Mesendoderm (in vitro differentiated cells): ENCODE measurements at regions not wholly inside any gene's neighbourhood (a gene's known extent, or its start where the extent isn't known, plus 50 kb on each side); places are given as distances from the start of the nearest gene placed in this dataset.
"Not testable (repeated sequence)": the region's sequence is repeated elsewhere in the genome, so short reads cannot be mapped to it uniquely, and the experiment has no call there.

Source experiments
- DNase-seq: peaks from one replicate; pipeline ENCODE4 v3.0.0; 2013
- H2AK5ac ChIP-seq: 2 replicates; pipeline ENCODE4 v1.6.1; 2013; ENCODE audit warnings: low read length, inconsistent platforms
- H2BK120ac ChIP-seq: 2 replicates; pipeline ENCODE4 v1.6.1; 2013; ENCODE audit warnings: low read depth, mild to moderate bottlenecking, low read length, moderate library complexity, mixed read lengths
- H2BK15ac ChIP-seq: replicated peaks from 2 replicates; pipeline ENCODE4 v1.6.1; 2013; ENCODE audit warnings: low read depth, mild to moderate bottlenecking, moderate library complexity
- H2BK5ac ChIP-seq: 2 replicates; pipeline ENCODE4 v1.6.1; 2013; ENCODE audit warnings: low read length, inconsistent platforms
- H3K18ac ChIP-seq: 2 replicates; pipeline ENCODE4 v1.6.1; 2013; ENCODE audit warnings: mild to moderate bottlenecking, low read length, mixed read lengths
- H3K23ac ChIP-seq: one replicate; pipeline ENCODE4 v1.6.1; 2013; ENCODE audit warnings: low read length
- H3K27ac ChIP-seq: 2 replicates; pipeline ENCODE4 v1.5.1; 2013; ENCODE audit warnings: low read depth, mild to moderate bottlenecking, inconsistent platforms, low read length, moderate library complexity
- H3K27me3 ChIP-seq: 2 replicates; pipeline ENCODE4 v1.6.1; 2013; ENCODE audit warnings: low read length, control low read depth, mild to moderate bottlenecking, inconsistent platforms; ENCODE audit not compliant: insufficient read depth, poor library complexity
- H3K36me3 ChIP-seq: 2 replicates; pipeline ENCODE4 v1.6.1; 2013; ENCODE audit warnings: low read length, inconsistent platforms; ENCODE audit not compliant: control insufficient read depth, insufficient read depth
- H3K4ac ChIP-seq: one replicate; pipeline ENCODE4 v1.6.1; 2013; ENCODE audit warnings: low read depth, mild to moderate bottlenecking, low read length, moderate library complexity
- H3K4me1 ChIP-seq: 2 replicates; pipeline ENCODE4 v1.6.1; 2013; ENCODE audit warnings: low read depth, low read length, inconsistent platforms; ENCODE audit not compliant: control insufficient read depth
- H3K4me2 ChIP-seq: 2 replicates; pipeline ENCODE4 v1.6.1; 2013; ENCODE audit warnings: low read length
- H3K4me3 ChIP-seq: 2 replicates; pipeline ENCODE4 v1.5.1; 2013; ENCODE audit warnings: mild to moderate bottlenecking, low read length
- H3K56ac ChIP-seq: one replicate; pipeline ENCODE4 v1.6.1; 2013; ENCODE audit warnings: low read length
- H3K79me1 ChIP-seq: 2 replicates; pipeline ENCODE4 v1.6.1; 2013; ENCODE audit warnings: low read length, inconsistent platforms
- H3K79me2 ChIP-seq: 2 replicates; pipeline ENCODE4 v1.6.1; 2013; ENCODE audit warnings: mild to moderate bottlenecking, low read length; ENCODE audit not compliant: control insufficient read depth, insufficient read depth
- H3K9ac ChIP-seq: 2 replicates; pipeline ENCODE4 v1.6.1; 2013; ENCODE audit warnings: low read length, inconsistent platforms
- H4K5ac ChIP-seq: one replicate; pipeline ENCODE4 v1.6.1; 2013; ENCODE audit warnings: low read length
- H4K8ac ChIP-seq: one replicate; pipeline ENCODE4 v1.6.1; 2013; ENCODE audit warnings: low read depth, mild to moderate bottlenecking, control low read depth, low read length, moderate library complexity
- WGBS: extraction: QIAGEN DNeasy Blood & Tissue Kit; methylation state at CpG from one replicate; pipeline ENCODE4 v1.1.7; 2013; ENCODE audit warnings: low lambda C conversion rate, missing lambda C conversion rate; ENCODE audit not compliant: insufficient coverage; ENCODE audit errors: extremely low coverage; 5-methylcytosine and 5-hydroxymethylcytosine counted together

GRCh38 chr9:1927546-1927945 is 87.6 kb upstream of the SMARCA2 start:
- no peak overlapping the region for H2BK120ac ChIP-seq
- H3K56ac ChIP-seq = no peak overlapping the region
- H3K27ac ChIP-seq = no peak overlapping the region
- H4K5ac ChIP-seq = no peak overlapping the region
- H3K4ac ChIP-seq = no peak overlapping the region
- no peak overlapping the region for H3K9ac ChIP-seq
- H3K4me3 ChIP-seq = no peak overlapping the region
- H3K23ac ChIP-seq = no peak overlapping the region
- WGBS = no CpG with 5 or more reads among the region's 6 CpGs
- no peak overlapping the region for H2AK5ac ChIP-seq
- H3K36me3 ChIP-seq = no peaks in the 10 kb centered on the region
- no peaks in the 10 kb centered on the region for H3K27me3 ChIP-seq
- H2BK5ac ChIP-seq = no peak overlapping the region
- no peaks in the 10 kb centered on the region for H3K79me1 ChIP-seq
- no peaks in the 10 kb centered on the region for H3K4me1 ChIP-seq
- no peak overlapping the region for H3K4me2 ChIP-seq
- no peaks in the 10 kb centered on the region for H3K79me2 ChIP-seq
- no peak overlapping the region for H3K18ac ChIP-seq
- no peak for DNase-seq
- H2BK15ac ChIP-seq = no peak overlapping the region
- H4K8ac ChIP-seq = no peak overlapping the region

GRCh38 chr9:1929134-1929533 is 86.0 kb upstream of the SMARCA2 start:
- no peak overlapping the region for H3K56ac ChIP-seq
- H3K9ac ChIP-seq = no peak overlapping the region
- no peak overlapping the region for H2AK5ac ChIP-seq
- H3K36me3 ChIP-seq = no peaks in the 10 kb centered on the region
- H3K27me3 ChIP-seq = no peaks in the 10 kb centered on the region
- H2BK15ac ChIP-seq = no peak overlapping the region
- H3K4me1 ChIP-seq = no peaks in the 10 kb centered on the region
- no peak overlapping the region for H2BK5ac ChIP-seq
- H3K27ac ChIP-seq = no peak overlapping the region
- H3K79me1 ChIP-seq = no peaks in the 10 kb centered on the region
- no peaks in the 10 kb centered on the region for H3K79me2 ChIP-seq
- no peak overlapping the region for H3K4ac ChIP-seq
- no peak overlapping the region for H4K5ac ChIP-seq
- WGBS = no CpG with 5 or more reads among the region's 2 CpGs
- no peak overlapping the region for H2BK120ac ChIP-seq
- no peak overlapping the region for H4K8ac ChIP-seq
- no peak overlapping the region for H3K4me2 ChIP-seq
- H3K4me3 ChIP-seq = no peak overlapping the region
- H3K23ac ChIP-seq = no peak overlapping the region
- no peak for DNase-seq
- no peak overlapping the region for H3K18ac ChIP-seq

- H3K4me2 ChIP-seq = no peak overlapping the region
- no peaks in the 10 kb centered on the region for H3K79me2 ChIP-seq
- no CpG with 5 or more reads among the region's 5 CpGs for WGBS
- no peak overlapping the region for H2BK15ac ChIP-seq
- no peaks in the 10 kb centered on the region for H3K27me3 ChIP-seq
- H3K79me1 ChIP-seq = no peaks in the 10 kb centered on the region
- H3K23ac ChIP-seq = no peak overlapping the region
- H4K8ac ChIP-seq = no peak overlapping the region
- no peak overlapping the region for H3K4me3 ChIP-seq
- no peak overlapping the region for H3K18ac ChIP-seq
- no peak overlapping the region for H3K9ac ChIP-seq
- H3K56ac ChIP-seq = no peak overlapping the region
- no peak overlapping the region for H2BK120ac ChIP-seq
- no peaks in the 10 kb centered on the region for H3K36me3 ChIP-seq
- no peak overlapping the region for H4K5ac ChIP-seq
- H3K27ac ChIP-seq = no peak overlapping the region
- DNase-seq = peak; percentile 18
- H3K4me1 ChIP-seq = no peaks in the 10 kb centered on the region
- no peak overlapping the region for H2AK5ac ChIP-seq
- H3K4ac ChIP-seq = no peak overlapping the region
- H2BK5ac ChIP-seq = no peak overlapping the region
These were observed 85.4 kb upstream of the SMARCA2 start for GRCh38 chr9:1929722-1930244.

- H4K5ac ChIP-seq, H3K9ac ChIP-seq, H3K4me3 ChIP-seq, H3K79me1 ChIP-seq, H3K4me2 ChIP-seq, H2BK120ac ChIP-seq, H3K27me3 ChIP-seq, H3K4me1 ChIP-seq, H2BK5ac ChIP-seq, H3K79me2 ChIP-seq, H3K23ac ChIP-seq, H3K27ac ChIP-seq, H2AK5ac ChIP-seq, H3K56ac ChIP-seq, H2BK15ac ChIP-seq, H3K4ac ChIP-seq, DNase-seq, H3K36me3 ChIP-seq, H3K18ac ChIP-seq, H4K8ac ChIP-seq: not testable (repeated sequence)
- WGBS = no CpG with 5 or more reads among the region's 9 CpGs
These were observed 84.9 kb upstream of the SMARCA2 start for GRCh38 chr9:1930245-1930736.

- Histone ChIP-seq H3K18ac (no peak overlapping the region), H3K4me3 (no peak overlapping the region), H3K4ac (no peak overlapping the region), H2AK5ac (no peak overlapping the region), H2BK120ac (no peak overlapping the region), H4K5ac (no peak overlapping the region), H3K56ac (no peak overlapping the region), H3K79me2 (no peaks in the 10 kb centered on the region), H3K27me3 (no peaks in the 10 kb centered on the region), H2BK5ac (no peak overlapping the region), H2BK15ac (no peak overlapping the region), H3K4me1 (no peaks in the 10 kb centered on the region), H3K23ac (no peak overlapping the region), H4K8ac (no peak overlapping the region), H3K9ac (no peak overlapping the region), H3K79me1 (no peaks in the 10 kb centered on the region), H3K27ac (no peak overlapping the region), H3K4me2 (no peak overlapping the region), H3K36me3 (no peaks in the 10 kb centered on the region)
- WGBS = no CpG with 5 or more reads among the region's 1 CpG
- no peak for DNase-seq
These were observed 77.0 kb upstream of the SMARCA2 start for GRCh38 chr9:1938135-1938534.

GRCh38 chr9:1938675-1939170 is 76.4 kb upstream of the SMARCA2 start:
- H3K18ac ChIP-seq = no peak overlapping the region
- H3K27ac ChIP-seq = no peak overlapping the region
- H3K36me3 ChIP-seq = no peaks in the 10 kb centered on the region
- no peaks in the 10 kb centered on the region for H3K79me1 ChIP-seq
- WGBS = no CpG with 5 or more reads among the region's 2 CpGs
- H3K23ac ChIP-seq = no peak overlapping the region
- no peak for DNase-seq
- H3K9ac ChIP-seq = no peak overlapping the region
- H3K4me1 ChIP-seq = no peaks in the 10 kb centered on the region
- no peak overlapping the region for H2BK120ac ChIP-seq
- no peak overlapping the region for H3K4me2 ChIP-seq
- no peak overlapping the region for H2BK5ac ChIP-seq
- H2BK15ac ChIP-seq = no peak overlapping the region
- no peak overlapping the region for H4K8ac ChIP-seq
- no peak overlapping the region for H3K4ac ChIP-seq
- no peaks in the 10 kb centered on the region for H3K27me3 ChIP-seq
- no peak overlapping the region for H4K5ac ChIP-seq
- H2AK5ac ChIP-seq = no peak overlapping the region
- H3K56ac ChIP-seq = no peak overlapping the region
- H3K4me3 ChIP-seq = no peak overlapping the region
- no peaks in the 10 kb centered on the region for H3K79me2 ChIP-seq
